ENCODE measurements at regions not wholly inside any gene's neighbourhood (a gene's known extent, or its start where the extent isn't known, plus 50 kb on each side); places are given as distances from the start of the nearest gene placed in this dataset.

DNA sequence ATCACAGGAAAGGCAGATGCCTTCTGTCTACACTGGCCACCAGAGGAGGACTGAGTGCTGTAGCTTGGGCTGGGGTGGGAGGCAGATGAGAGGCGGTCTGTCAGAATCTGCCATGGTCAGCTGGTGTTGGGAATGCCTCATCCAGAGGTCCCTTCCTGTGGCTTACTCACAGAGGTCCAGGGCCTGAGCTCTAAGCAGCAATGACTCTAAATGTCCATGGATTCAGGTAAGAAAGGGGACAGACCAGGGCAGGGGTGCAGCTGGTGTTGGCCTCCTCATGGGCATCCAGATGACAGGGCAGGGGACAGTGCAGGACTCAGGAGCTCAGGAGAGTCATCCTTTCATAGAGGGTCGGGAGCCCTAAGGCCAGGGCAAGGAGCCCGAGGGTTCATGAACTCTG, 165.0 kb downstream of the ICE1 start:
- H3K4me1 ChIP-seq (ENCODE audit: insufficient read depth, low read length) = no peaks in the 10 kb centered on the region
- no peaks in the 10 kb centered on the region for H3K9me3 Mint-ChIP-seq (ENCODE audit: unreplicated experiment)
- H3K27ac Mint-ChIP-seq (ENCODE audit: unreplicated experiment) = no peak overlapping the region

DNA sequence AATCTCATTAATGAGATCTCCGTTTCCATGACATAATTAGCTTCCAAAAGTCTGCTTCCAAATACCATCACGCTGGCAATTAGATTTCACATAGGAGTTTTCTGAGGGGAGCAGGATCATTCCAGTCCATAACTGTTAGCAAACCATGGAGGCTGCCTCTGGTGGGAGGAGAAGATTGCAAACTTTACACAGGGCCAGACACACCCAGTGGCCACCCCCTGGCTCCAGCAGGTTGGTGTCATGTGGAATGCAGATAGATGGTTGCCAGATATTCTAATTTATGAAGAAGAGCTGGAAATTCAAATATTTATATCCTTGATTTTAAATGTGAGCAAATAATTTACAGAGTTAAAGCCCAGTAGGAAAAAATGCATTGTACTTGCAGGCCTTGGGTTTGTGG, 164.2 kb downstream of the ICE1 start:
- H4K20me1 ChIP-seq (ENCODE audit: insufficient read depth, low read length) = no peaks in the 10 kb centered on the region
- no peak overlapping the region for H3K4me2 ChIP-seq (ENCODE audit: low read length)
- peaks cover 6% of the 10 kb centered on the region for H3K9me3 ChIP-seq (ENCODE audit: insufficient read depth, low read depth, low read length)
- H2AFZ ChIP-seq (ENCODE audit: low read depth, low read length) = no peak overlapping the region
- Mint-ChIP-seq H3K27ac (ENCODE audit: unreplicated experiment) (no peak overlapping the region), H3K4me1 (ENCODE audit: low read depth, unreplicated experiment) (no peaks in the 10 kb centered on the region), H3K4me3 (ENCODE audit: unreplicated experiment) (no peak overlapping the region), H3K9me3 (ENCODE audit: unreplicated experiment) (no peaks in the 10 kb centered on the region), H3K36me3 (ENCODE audit: low read depth, unreplicated experiment) (no peaks in the 10 kb centered on the region), H3K27me3 (ENCODE audit: low read depth, unreplicated experiment) (peaks cover 20% of the 10 kb centered on the region)
- no peak overlapping the region for H3K9ac ChIP-seq (ENCODE audit: low read length)
- no peaks in the 10 kb centered on the region for H3K27me3 ChIP-seq (ENCODE audit: insufficient read depth, low read length)
- FAIRE-seq (no peak), DNase-seq (ENCODE audit: low read depth) (no peak)
- H3K79me2 ChIP-seq (ENCODE audit: insufficient read depth, low read length) = no peaks in the 10 kb centered on the region
- TF ChIP-seq, protein P1, sequence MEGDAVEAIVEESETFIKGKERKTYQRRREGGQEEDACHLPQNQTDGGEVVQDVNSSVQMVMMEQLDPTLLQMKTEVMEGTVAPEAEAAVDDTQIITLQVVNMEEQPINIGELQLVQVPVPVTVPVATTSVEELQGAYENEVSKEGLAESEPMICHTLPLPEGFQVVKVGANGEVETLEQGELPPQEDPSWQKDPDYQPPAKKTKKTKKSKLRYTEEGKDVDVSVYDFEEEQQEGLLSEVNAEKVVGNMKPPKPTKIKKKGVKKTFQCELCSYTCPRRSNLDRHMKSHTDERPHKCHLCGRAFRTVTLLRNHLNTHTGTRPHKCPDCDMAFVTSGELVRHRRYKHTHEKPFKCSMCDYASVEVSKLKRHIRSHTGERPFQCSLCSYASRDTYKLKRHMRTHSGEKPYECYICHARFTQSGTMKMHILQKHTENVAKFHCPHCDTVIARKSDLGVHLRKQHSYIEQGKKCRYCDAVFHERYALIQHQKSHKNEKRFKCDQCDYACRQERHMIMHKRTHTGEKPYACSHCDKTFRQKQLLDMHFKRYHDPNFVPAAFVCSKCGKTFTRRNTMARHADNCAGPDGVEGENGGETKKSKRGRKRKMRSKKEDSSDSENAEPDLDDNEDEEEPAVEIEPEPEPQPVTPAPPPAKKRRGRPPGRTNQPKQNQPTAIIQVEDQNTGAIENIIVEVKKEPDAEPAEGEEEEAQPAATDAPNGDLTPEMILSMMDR (IDR thresholded peaks at IDR 0.05; ENCODE audit: insufficient read depth, low read depth, low read length) = no peak
- no peak for TF ChIP-seq EZH2 (IDR thresholded peaks at IDR 0.05; ENCODE audit: insufficient read depth, low read length)
- H3K4me3 ChIP-seq (ENCODE audit: insufficient read depth, low read depth, low read length) = no peak overlapping the region
- no peaks in the 10 kb centered on the region for H3K36me3 ChIP-seq (ENCODE audit: insufficient read depth, low read length)
- H3K4me1 ChIP-seq (ENCODE audit: insufficient read depth, low read length) = no peaks in the 10 kb centered on the region
- no peak overlapping the region for H3K27ac ChIP-seq (ENCODE audit: low read depth, low read length)

More for the DNA sequence above, 165.0 kb downstream of the ICE1 start:
- DNase-seq (ENCODE audit: low read depth) = no peak
- TF ChIP-seq EZH2 (IDR thresholded peaks at IDR 0.05; ENCODE audit: insufficient read depth, low read length) = no peak
- TF ChIP-seq, protein P1 (IDR thresholded peaks at IDR 0.05; ENCODE audit: insufficient read depth, low read depth, low read length) = no peak
- Histone ChIP-seq H3K4me2 (ENCODE audit: low read length) (no peak overlapping the region), H4K20me1 (ENCODE audit: insufficient read depth, low read length) (no peaks in the 10 kb centered on the region), H3K9ac (ENCODE audit: low read length) (no peak overlapping the region), H2AFZ (ENCODE audit: low read depth, low read length) (no peak overlapping the region), H3K27me3 (ENCODE audit: insufficient read depth, low read length) (no peaks in the 10 kb centered on the region), H3K9me3 (ENCODE audit: insufficient read depth, low read depth, low read length) (peaks cover 6% of the 10 kb centered on the region), H3K79me2 (ENCODE audit: insufficient read depth, low read length) (no peaks in the 10 kb centered on the region), H3K27ac (ENCODE audit: low read depth, low read length) (no peak overlapping the region), H3K4me3 (ENCODE audit: insufficient read depth, low read depth, low read length) (no peak overlapping the region), H3K36me3 (ENCODE audit: insufficient read depth, low read length) (no peaks in the 10 kb centered on the region)
- H3K4me3 Mint-ChIP-seq (ENCODE audit: unreplicated experiment) = no peak overlapping the region
- H3K36me3 Mint-ChIP-seq (ENCODE audit: low read depth, unreplicated experiment) = no peaks in the 10 kb centered on the region
- peaks cover 20% of the 10 kb centered on the region for H3K27me3 Mint-ChIP-seq (ENCODE audit: low read depth, unreplicated experiment)
- no peak for FAIRE-seq
- peaks cover 2% of the 10 kb centered on the region for H3K4me1 Mint-ChIP-seq (ENCODE audit: low read depth, unreplicated experiment)

DNA sequence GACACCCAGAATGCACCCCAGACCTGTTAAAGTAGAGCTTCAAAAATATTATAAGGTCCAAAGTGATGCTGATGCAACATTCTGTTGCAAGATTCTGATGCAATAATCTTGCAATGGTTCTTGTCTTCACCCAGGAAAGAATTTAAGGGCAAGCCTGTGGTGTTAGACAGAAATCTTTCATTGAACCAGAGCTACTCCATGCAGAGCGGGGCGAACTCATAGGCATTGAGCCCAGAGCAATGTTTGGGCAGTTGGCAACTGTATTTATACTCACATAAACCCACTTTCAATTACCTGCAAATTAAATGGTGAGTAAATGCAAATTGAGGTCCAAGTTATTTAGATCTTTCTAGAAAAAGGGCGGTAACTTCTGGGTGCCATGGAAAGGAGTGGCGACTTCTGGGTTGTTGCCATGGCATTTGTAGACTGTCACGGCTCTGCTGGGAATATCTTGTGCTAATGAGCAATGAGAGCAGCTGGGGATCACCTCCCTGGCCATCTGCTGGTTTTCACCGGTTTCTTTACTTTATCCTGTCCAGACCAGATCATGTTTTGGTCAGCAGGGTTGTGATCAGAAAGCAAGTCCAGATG, 163.4 kb downstream of the ICE1 start:
- no peaks in the 10 kb centered on the region for H3K27me3 ChIP-seq (ENCODE audit: insufficient read depth, low read length)
- DNase-seq (ENCODE audit: low read depth) (no peak), FAIRE-seq (no peak)
- Mint-ChIP-seq H3K4me3 (ENCODE audit: unreplicated experiment) (no peak overlapping the region), H3K4me1 (ENCODE audit: low read depth, unreplicated experiment) (no peaks in the 10 kb centered on the region), H3K36me3 (ENCODE audit: low read depth, unreplicated experiment) (no peaks in the 10 kb centered on the region), H3K27ac (ENCODE audit: unreplicated experiment) (peak overlapping the region; percentile 43), H3K9me3 (ENCODE audit: unreplicated experiment) (no peaks in the 10 kb centered on the region), H3K27me3 (ENCODE audit: low read depth, unreplicated experiment) (peaks cover 20% of the 10 kb centered on the region)
- H2AFZ ChIP-seq (ENCODE audit: low read depth, low read length) = no peak overlapping the region
- H4K20me1 ChIP-seq (ENCODE audit: insufficient read depth, low read length) = no peaks in the 10 kb centered on the region
- H3K9ac ChIP-seq (ENCODE audit: low read length) = no peak overlapping the region
- H3K4me2 ChIP-seq (ENCODE audit: low read length) = no peak overlapping the region
- TF ChIP-seq, protein P1 (IDR thresholded peaks at IDR 0.05; ENCODE audit: insufficient read depth, low read depth, low read length) = no peak
- TF ChIP-seq EZH2 (IDR thresholded peaks at IDR 0.05; ENCODE audit: insufficient read depth, low read length) = no peak
- no peaks in the 10 kb centered on the region for H3K36me3 ChIP-seq (ENCODE audit: insufficient read depth, low read length)
- no peak overlapping the region for H3K27ac ChIP-seq (ENCODE audit: low read depth, low read length)
- H3K9me3 ChIP-seq (ENCODE audit: insufficient read depth, low read depth, low read length) = peaks cover 2% of the 10 kb centered on the region
- H3K79me2 ChIP-seq (ENCODE audit: insufficient read depth, low read length) = no peaks in the 10 kb centered on the region
- no peaks in the 10 kb centered on the region for H3K4me1 ChIP-seq (ENCODE audit: insufficient read depth, low read length)
- no peak overlapping the region for H3K4me3 ChIP-seq (ENCODE audit: insufficient read depth, low read depth, low read length)
